Skin epidermis (tissue), 12 donors: ENCODE measurements at regions not wholly inside any gene's neighbourhood (a gene's known extent, or its start where the extent isn't known, plus 50 kb on each side); places are given as distances from the start of the nearest gene placed in this dataset.

ENCODE experiments used
- H3K27ac ChIP-seq, 21 experiments: fragments of 200-600 bp; sonication (generic) in 11 of 21; one replicate each; pipeline ENCODE4 v1.5.0; 2020; ENCODE audit warnings: mild to moderate bottlenecking in 3 of 21, inconsistent platforms in 2 of 21, moderate library complexity in 2 of 21
- H3K4me3 ChIP-seq, 7 experiments: fragments of 200-600 bp; sonication (generic) in 2 of 7; one replicate each; pipeline ENCODE4 v1.5.0; 2020; ENCODE audit warnings: inconsistent platforms in 2 of 7, mild to moderate bottlenecking in 2 of 7, moderate library complexity in 1 of 7

GRCh38 chr4:130479674-130480073 lies 1383.7 kb downstream of the C4orf33 start:
- H3K27ac ChIP-seq = no peak overlapping the region
- no peak overlapping the region for H3K4me3 ChIP-seq

GRCh38 chr4:130484826-130485225 lies 1388.9 kb downstream of the C4orf33 start:
- no peak overlapping the region for H3K27ac ChIP-seq
- H3K4me3 ChIP-seq = no peak overlapping the region

- Histone ChIP-seq H3K27ac (no peak overlapping the region), H3K4me3 (no peak overlapping the region)
Observed at GRCh38 chr4:130485371-130485770, 1389.4 kb downstream of the C4orf33 start.

- Histone ChIP-seq H3K27ac (no peak overlapping the region), H3K4me3 (no peak overlapping the region)
Observed at GRCh38 chr4:130486186-130486585, 1390.2 kb downstream of the C4orf33 start.

GRCh38 chr4:130486841-130487240 lies 1390.9 kb downstream of the C4orf33 start:
- no peak overlapping the region for H3K4me3 ChIP-seq
- no peak overlapping the region for H3K27ac ChIP-seq

- Histone ChIP-seq H3K4me3 (no peak overlapping the region), H3K27ac (no peak overlapping the region)
Observed at GRCh38 chr4:130510661-130511060, 1414.7 kb downstream of the C4orf33 start.

- no peak overlapping the region for H3K27ac ChIP-seq
- H3K4me3 ChIP-seq = no peak overlapping the region
Observed at GRCh38 chr4:130511776-130512175, 1415.8 kb downstream of the C4orf33 start.

- no peak overlapping the region for H3K4me3 ChIP-seq
Observed at GRCh38 chr4:130524057-130524456, 1428.1 kb downstream of the C4orf33 start.

GRCh38 chr4:130530505-130530904 lies 1434.6 kb downstream of the C4orf33 start:
- Histone ChIP-seq H3K27ac (no peak overlapping the region), H3K4me3 (no peak overlapping the region)

More at GRCh38 chr4:130524057-130524456, 1428.1 kb downstream of the C4orf33 start:
- H3K27ac ChIP-seq = no peak overlapping the region

- no peak overlapping the region for H3K27ac ChIP-seq
- H3K4me3 ChIP-seq = no peak overlapping the region
Observed at GRCh38 chr4:130534651-130535050, 1438.7 kb downstream of the C4orf33 start.

GRCh38 chr4:130542953-130543352 lies 1447.0 kb downstream of the C4orf33 start:
- no peak overlapping the region for H3K4me3 ChIP-seq
- no peak overlapping the region for H3K27ac ChIP-seq

- no peak overlapping the region for H3K4me3 ChIP-seq
- no peak overlapping the region for H3K27ac ChIP-seq
Observed at GRCh38 chr4:130545171-130545570, 1449.2 kb downstream of the C4orf33 start.

GRCh38 chr4:130545596-130545995 lies 1449.6 kb downstream of the C4orf33 start:
- Histone ChIP-seq H3K27ac (no peak overlapping the region), H3K4me3 (no peak overlapping the region)

- H3K4me3 ChIP-seq = no peak overlapping the region
- no peak overlapping the region for H3K27ac ChIP-seq
Observed at GRCh38 chr4:130559268-130559667, 1463.3 kb downstream of the C4orf33 start.

GRCh38 chr4:130563185-130563888 lies 1467.4 kb downstream of the C4orf33 start:
- peak overlapping the region in 1 of 7 experiments; percentile 19 for H3K4me3 ChIP-seq
- H3K27ac ChIP-seq = no peak overlapping the region

GRCh38 chr4:130563889-130564418 lies 1468.0 kb downstream of the C4orf33 start:
- no peak overlapping the region for H3K4me3 ChIP-seq

GRCh38 chr4:130568746-130569145 lies 1472.8 kb downstream of the C4orf33 start:
- H3K27ac ChIP-seq = no peak overlapping the region
- no peak overlapping the region for H3K4me3 ChIP-seq

More at GRCh38 chr4:130563889-130564418, 1468.0 kb downstream of the C4orf33 start:
- H3K27ac ChIP-seq = no peak overlapping the region

- H3K27ac ChIP-seq = no peak overlapping the region
- H3K4me3 ChIP-seq = no peak overlapping the region
Observed at GRCh38 chr4:130573742-130574141, 1477.8 kb downstream of the C4orf33 start.

- Histone ChIP-seq H3K4me3 (no peak overlapping the region), H3K27ac (no peak overlapping the region)
Observed at GRCh38 chr4:130574215-130574614, 1478.3 kb downstream of the C4orf33 start.

GRCh38 chr4:130576218-130576617 lies 1480.3 kb downstream of the C4orf33 start:
- Histone ChIP-seq H3K4me3 (no peak overlapping the region), H3K27ac (no peak overlapping the region)

GRCh38 chr4:130591091-130591490 lies 1495.1 kb downstream of the C4orf33 start:
- Histone ChIP-seq H3K4me3 (no peak overlapping the region), H3K27ac (no peak overlapping the region)

- H3K27ac ChIP-seq = no peak overlapping the region
Observed at GRCh38 chr4:130600706-130601105, 1504.8 kb downstream of the C4orf33 start.

More at GRCh38 chr4:130600706-130601105, 1504.8 kb downstream of the C4orf33 start:
- no peak overlapping the region for H3K4me3 ChIP-seq
